ENCODE measurements at regions not wholly inside any gene's neighbourhood (a gene's known extent, or its start where the extent isn't known, plus 50 kb on each side); places are given as distances from the start of the nearest gene placed in this dataset.

GRCh38 chr7:51477819-51478218 is 161.2 kb upstream of the COBL start:
- ChIA-PET POLR2A (no interaction called here), CTCF (no interaction called here)
- Histone ChIP-seq H3K27ac (ENCODE audit: extremely low read depth, low read depth, low read length) (no peak overlapping the region), H3K9me3 (ENCODE audit: control insufficient read depth, insufficient read depth, low read depth, low read length) (no peaks in the 10 kb centered on the region), H3K36me3 (ENCODE audit: control insufficient read depth in 2 of 2, insufficient read depth in 1 of 2, low read length in 2 of 2) (no peaks in the 10 kb centered on the region), H3K4me1 (ENCODE audit: control insufficient read depth, insufficient read depth, low read length) (no peaks in the 10 kb centered on the region), H3K4me3 (ENCODE audit: low read depth, low read length) (no peak overlapping the region)
- TF ChIP-seq ZNF548 (tag by site-specific recombination; IDR thresholded peaks at IDR 0.05) (no peak), KLF17 (tag by site-specific recombination; IDR thresholded peaks at IDR 0.05) (no peak), ZNF555 (tag by site-specific recombination; conservative IDR thresholded peaks at IDR 0.05) (no peak), ZBTB26 (tag by site-specific recombination; optimal IDR thresholded peaks at IDR 0.05) (no peak), ZNF768 (tag by site-specific recombination; IDR thresholded peaks at IDR 0.05) (no peak), GLI4 (tag by site-specific recombination; IDR thresholded peaks at IDR 0.05) (no peak), ZNF629 (tag by site-specific recombination; IDR thresholded peaks at IDR 0.05) (no peak), ZNF10 (tag by site-specific recombination; IDR thresholded peaks at IDR 0.05) (no peak), ZNF214 (tag by site-specific recombination; IDR thresholded peaks at IDR 0.05; ENCODE audit: borderline replicate concordance) (no peak), GLI2 (tag by site-specific recombination; IDR thresholded peaks at IDR 0.05; ENCODE audit: borderline replicate concordance, low read depth) (no peak), ZNF132 (tag by site-specific recombination; IDR thresholded peaks at IDR 0.05; ENCODE audit: borderline replicate concordance) (no peak), BCL11A (tag by site-specific recombination; IDR thresholded peaks at IDR 0.05; ENCODE audit: low read depth) (no peak), ZNF221 (tag by site-specific recombination; IDR thresholded peaks at IDR 0.05; ENCODE audit: borderline replicate concordance) (no peak), ZNF596 (tag by site-specific recombination; IDR thresholded peaks at IDR 0.05) (no peak), OVOL3 (tag by site-specific recombination; IDR thresholded peaks at IDR 0.05) (no peak), ZNF571 (tag by site-specific recombination; IDR thresholded peaks at IDR 0.05) (no peak), ZNF174 (tag by site-specific recombination; IDR thresholded peaks at IDR 0.05) (no peak), OSR2 (tag by site-specific recombination; IDR thresholded peaks at IDR 0.05) (no peak), REPIN1 (tag by site-specific recombination; IDR thresholded peaks at IDR 0.05; ENCODE audit: low read depth) (no peak)

- POLR2A ChIA-PET: no interaction called here
- TF ChIP-seq ZFHX2 (tag by site-specific recombination; conservative IDR thresholded peaks at IDR 0.05): peak; percentile 99
- peak; percentile 48; the same call in 1 of the 2 replicates for TF ChIP-seq KLF9 (tag by site-specific recombination; IDR thresholded peaks at IDR 0.05; ENCODE audit: low read depth)
- TF ChIP-seq EGR2 (tag by site-specific recombination; IDR thresholded peaks at IDR 0.05; ENCODE audit: low read depth): peak; percentile 99
- no peak for TF ChIP-seq ZNF175 (tag by site-specific recombination; IDR thresholded peaks at IDR 0.05)
Observed at GRCh38 chr7:51477323-51477722, 160.7 kb upstream of the COBL start.

GRCh38 chr7:51476026-51476425 is 159.4 kb upstream of the COBL start:
- H3K36me3 ChIP-seq (ENCODE audit: control insufficient read depth in 2 of 2, insufficient read depth in 1 of 2, low read length in 2 of 2): no peaks in the 10 kb centered on the region
- POLR2A ChIA-PET: no interaction called here
- no peaks in the 10 kb centered on the region for H3K9me3 ChIP-seq (ENCODE audit: control insufficient read depth, insufficient read depth, low read depth, low read length)
- H3K4me3 ChIP-seq (ENCODE audit: low read depth, low read length): no peak overlapping the region
- CTCF ChIA-PET: no interaction called here
- no peak for TF ChIP-seq ZNF133 (tag by site-specific recombination; IDR thresholded peaks at IDR 0.05)
- no peaks in the 10 kb centered on the region for H3K4me1 ChIP-seq (ENCODE audit: control insufficient read depth, insufficient read depth, low read length)
- H3K27ac ChIP-seq (ENCODE audit: extremely low read depth, low read depth, low read length): no peak overlapping the region

More at GRCh38 chr7:51477323-51477722, 160.7 kb upstream of the COBL start:
- Histone ChIP-seq H3K9me3 (ENCODE audit: control insufficient read depth, insufficient read depth, low read depth, low read length) (no peaks in the 10 kb centered on the region), H3K27ac (ENCODE audit: extremely low read depth, low read depth, low read length) (no peak overlapping the region), H3K36me3 (ENCODE audit: control insufficient read depth in 2 of 2, insufficient read depth in 1 of 2, low read length in 2 of 2) (no peaks in the 10 kb centered on the region), H3K4me3 (ENCODE audit: low read depth, low read length) (no peak overlapping the region), H3K4me1 (ENCODE audit: control insufficient read depth, insufficient read depth, low read length) (no peaks in the 10 kb centered on the region)
- CTCF ChIA-PET: no interaction called here

All from HEK293 (cell line).